Left lung (tissue), 4 donors: ENCODE measurements at regions not wholly inside any gene's neighbourhood (a gene's known extent, or its start where the extent isn't known, plus 50 kb on each side); places are given as distances from the start of the nearest gene placed in this dataset.

ENCODE experiments used
- ATAC-seq: fragments of 200-7000 bp; cut with Tn5 transposase; one replicate; pipeline ENCODE4 v1.9.1; 2020; ENCODE audit warnings: moderate library complexity
- DNase-seq, 4 donors: peaks; one replicate each; pipeline ENCODE4 v3.0.0-alpha.2; 2013 to 2020
- H3K27ac ChIP-seq, 2 donors: fragments of 200-600 bp; sonication (generic) in 1 of 2; one replicate each; pipeline versions ENCODE4 v1.5.0 to v1.8.0; 2020 to 2021
- H3K27me3 ChIP-seq, 2 donors: fragments of 200-600 bp; sonication (generic) in 1 of 2; one replicate each; pipeline versions ENCODE4 v1.5.0 to v1.8.0; 2020 to 2021
- H3K36me3 ChIP-seq, 2 donors: fragments of 200-600 bp; sonication (generic) in 1 of 2; one replicate each; pipeline versions ENCODE4 v1.5.0 to v1.8.0; 2020 to 2021
- H3K4me1 ChIP-seq, 2 donors: fragments of 200-600 bp; one replicate each; pipeline ENCODE4 v1.8.0; 2021
- H3K4me3 ChIP-seq, 2 donors: fragments of 200-600 bp; sonication (generic) in 1 of 2; one replicate each; pipeline versions ENCODE4 v1.5.0 to v1.8.0; 2020 to 2021; ENCODE audit warnings: mild to moderate bottlenecking in 1 of 2
- H3K9me3 ChIP-seq, 2 donors: fragments of 200-600 bp; sonication (generic) in 1 of 2; one replicate each; pipeline versions ENCODE4 v1.5.0 to v1.8.0; 2020 to 2021
- intact Hi-C, 2 donors: fragments of 100-400 bp; cut with DNase I; formaldehyde crosslinking; loops; one replicate each; pipeline versions ENCODE4 v1.11.2 to v1.14.2; 2022
- TF ChIP-seq, protein P1 (sequence below), 2 donors: fragments of 200-600 bp; sonication (generic) in 1 of 2; IDR thresholded peaks; one replicate each; pipeline versions ENCODE4 v1.5.0 to v1.8.0; 2021; ENCODE audit warnings: antibody characterized with exemption in 2 of 2
- donor health status: DM: no; HTN: yes; CAD: no.
- donor health status: DM: no; HTN: no; CAD: no.

DNA sequence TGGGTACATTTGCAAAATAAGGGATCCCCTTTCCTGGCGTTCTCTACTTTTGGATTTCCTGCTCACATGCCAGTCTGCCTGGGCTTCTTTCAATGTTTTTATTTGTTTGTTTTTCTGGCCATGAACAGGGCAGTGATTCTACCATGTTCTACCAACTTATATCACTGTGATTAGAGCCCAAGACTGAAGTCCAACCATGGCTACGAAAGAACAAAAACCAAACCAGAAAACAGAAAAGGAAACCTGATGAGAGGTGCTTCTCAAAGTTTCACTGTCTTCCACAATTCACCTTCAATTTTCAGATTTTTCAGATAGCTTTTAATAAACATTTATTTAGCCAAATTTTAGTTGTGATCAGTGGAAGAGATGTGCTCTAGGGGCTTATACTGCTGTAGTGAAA, 187.6 kb upstream of the TACR3 start:
- no peak overlapping the region for H3K27ac ChIP-seq
- H3K4me3 ChIP-seq: no peak overlapping the region
- DNase-seq (no peak), ATAC-seq (no peak)
- H3K36me3 ChIP-seq: no peaks in the 10 kb centered on the region
- no peaks in the 10 kb centered on the region for H3K9me3 ChIP-seq
- no peaks in the 10 kb centered on the region for H3K27me3 ChIP-seq
- intact Hi-C loops: no loop called here
- no peaks in the 10 kb centered on the region for H3K4me1 ChIP-seq
- TF ChIP-seq, protein P1, sequence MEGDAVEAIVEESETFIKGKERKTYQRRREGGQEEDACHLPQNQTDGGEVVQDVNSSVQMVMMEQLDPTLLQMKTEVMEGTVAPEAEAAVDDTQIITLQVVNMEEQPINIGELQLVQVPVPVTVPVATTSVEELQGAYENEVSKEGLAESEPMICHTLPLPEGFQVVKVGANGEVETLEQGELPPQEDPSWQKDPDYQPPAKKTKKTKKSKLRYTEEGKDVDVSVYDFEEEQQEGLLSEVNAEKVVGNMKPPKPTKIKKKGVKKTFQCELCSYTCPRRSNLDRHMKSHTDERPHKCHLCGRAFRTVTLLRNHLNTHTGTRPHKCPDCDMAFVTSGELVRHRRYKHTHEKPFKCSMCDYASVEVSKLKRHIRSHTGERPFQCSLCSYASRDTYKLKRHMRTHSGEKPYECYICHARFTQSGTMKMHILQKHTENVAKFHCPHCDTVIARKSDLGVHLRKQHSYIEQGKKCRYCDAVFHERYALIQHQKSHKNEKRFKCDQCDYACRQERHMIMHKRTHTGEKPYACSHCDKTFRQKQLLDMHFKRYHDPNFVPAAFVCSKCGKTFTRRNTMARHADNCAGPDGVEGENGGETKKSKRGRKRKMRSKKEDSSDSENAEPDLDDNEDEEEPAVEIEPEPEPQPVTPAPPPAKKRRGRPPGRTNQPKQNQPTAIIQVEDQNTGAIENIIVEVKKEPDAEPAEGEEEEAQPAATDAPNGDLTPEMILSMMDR (IDR thresholded peaks at IDR 0.05): no peak

DNA sequence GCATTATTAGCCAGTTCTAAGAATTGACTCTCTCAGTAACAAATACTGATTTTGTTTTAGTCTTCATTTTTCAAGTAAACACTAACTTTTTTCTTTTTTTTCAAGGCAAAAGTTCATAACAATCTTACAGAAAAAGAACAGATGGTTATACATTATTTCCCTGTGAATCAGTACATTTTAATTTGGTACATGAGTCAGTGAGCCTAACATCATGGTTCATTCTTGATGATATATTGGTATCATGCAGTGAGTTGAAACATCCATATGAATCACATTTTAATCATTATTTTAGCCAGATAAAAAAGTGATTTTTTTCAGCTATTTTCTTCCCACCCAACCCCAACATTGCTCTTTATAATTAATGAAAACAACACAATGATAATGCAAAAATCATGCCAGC, 184.3 kb upstream of the TACR3 start:
- H3K4me3 ChIP-seq: no peak overlapping the region
- no peak overlapping the region for H3K27ac ChIP-seq
- intact Hi-C loops: no loop called here
- no peaks in the 10 kb centered on the region for H3K27me3 ChIP-seq
- DNase-seq: no peak
- no peaks in the 10 kb centered on the region for H3K4me1 ChIP-seq
- no peaks in the 10 kb centered on the region for H3K36me3 ChIP-seq
- ATAC-seq: no peak
- TF ChIP-seq, protein P1 (IDR thresholded peaks at IDR 0.05): no peak
- no peaks in the 10 kb centered on the region for H3K9me3 ChIP-seq

DNA sequence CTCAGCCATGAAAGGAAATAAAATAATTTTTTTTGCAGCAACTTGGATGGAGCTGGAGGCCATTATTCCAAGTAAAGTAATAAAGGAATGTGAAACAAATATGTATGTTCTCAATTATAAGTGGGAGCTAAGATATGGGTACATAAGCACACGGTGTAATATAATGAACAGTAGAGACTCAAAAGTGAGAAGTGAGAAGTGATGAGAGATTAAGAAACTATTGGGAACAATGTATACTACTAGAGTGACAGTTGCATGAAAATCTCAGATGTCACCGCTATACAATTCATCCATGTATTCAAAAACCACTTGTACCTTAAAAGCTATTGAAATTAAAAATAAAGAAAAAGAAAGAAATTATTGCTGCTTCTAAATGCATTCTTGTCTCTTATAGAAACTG, 182.9 kb upstream of the TACR3 start:
- Histone ChIP-seq H3K36me3 (no peaks in the 10 kb centered on the region), H3K27ac (no peak overlapping the region), H3K4me1 (no peaks in the 10 kb centered on the region), H3K27me3 (no peaks in the 10 kb centered on the region), H3K9me3 (peaks cover 0 to under 1% of the 10 kb centered on the region in 2 donors), H3K4me3 (no peak overlapping the region)
- TF ChIP-seq, protein P1 (IDR thresholded peaks at IDR 0.05): no peak
- intact Hi-C loops: no loop called here
- DNase-seq (no peak), ATAC-seq (no peak)

DNA sequence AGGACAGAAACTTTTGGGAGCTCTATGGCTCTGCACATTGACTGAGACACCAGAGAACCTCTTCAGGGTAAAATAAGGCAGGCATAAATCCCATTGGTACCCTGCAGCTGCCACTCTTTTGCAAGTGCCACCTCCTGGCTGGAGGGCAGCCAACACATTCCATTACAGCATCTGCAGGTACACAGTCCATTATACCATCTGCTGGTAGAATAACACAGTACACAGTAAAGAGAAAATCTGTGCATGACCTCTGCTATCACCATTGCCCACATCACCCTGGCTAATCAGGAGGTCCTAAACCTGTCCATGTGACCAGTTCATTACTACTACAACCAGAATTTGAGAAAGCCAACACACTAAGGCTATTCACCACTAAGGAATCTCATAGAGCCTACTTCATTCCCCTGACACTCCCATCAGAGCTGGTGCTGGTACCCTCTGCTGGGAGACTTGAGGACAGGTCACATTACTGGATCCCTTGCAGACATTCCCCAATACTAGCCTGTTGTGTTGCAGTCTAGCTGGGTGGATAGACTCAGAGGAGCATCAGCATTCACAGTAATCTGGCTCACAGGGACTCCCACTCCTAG, 176.2 kb upstream of the TACR3 start:
- DNase-seq: no peak
- no peak for ATAC-seq
- peaks cover 0 to 10% of the 10 kb centered on the region in 2 donors for H3K9me3 ChIP-seq
- no peaks in the 10 kb centered on the region for H3K36me3 ChIP-seq
- H3K4me3 ChIP-seq: no peak overlapping the region
- intact Hi-C loops: no loop called here
- no peaks in the 10 kb centered on the region for H3K4me1 ChIP-seq
- no peak overlapping the region for H3K27ac ChIP-seq
- no peaks in the 10 kb centered on the region for H3K27me3 ChIP-seq
- TF ChIP-seq, protein P1 (IDR thresholded peaks at IDR 0.05): no peak

DNA sequence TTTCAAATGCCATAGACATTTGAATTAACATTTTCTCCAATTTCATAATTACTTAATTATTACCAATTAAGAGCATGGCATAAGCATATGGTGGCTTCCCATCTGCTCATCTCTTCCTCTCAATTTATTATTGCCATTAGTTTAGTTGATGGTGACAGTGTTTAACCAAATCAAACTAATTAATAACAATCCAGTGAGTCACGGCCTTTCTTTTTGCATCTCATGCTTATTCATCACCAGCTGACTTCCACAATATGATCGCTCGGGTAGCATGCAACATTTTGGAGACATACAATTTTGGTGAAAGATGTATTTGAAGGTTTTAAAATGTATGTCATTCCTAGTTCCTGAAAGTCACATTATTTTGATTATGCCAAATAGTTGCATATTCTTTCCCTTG, 172.8 kb upstream of the TACR3 start:
- no peaks in the 10 kb centered on the region for H3K27me3 ChIP-seq
- no peaks in the 10 kb centered on the region for H3K4me1 ChIP-seq
- no peaks in the 10 kb centered on the region for H3K36me3 ChIP-seq
- DNase-seq (no peak), ATAC-seq (no peak)
- H3K4me3 ChIP-seq: no peak overlapping the region
- TF ChIP-seq, protein P1 (IDR thresholded peaks at IDR 0.05): no peak
- peaks cover 0 to 7% of the 10 kb centered on the region in 2 donors for H3K9me3 ChIP-seq
- no peak overlapping the region for H3K27ac ChIP-seq
- intact Hi-C loops: no loop called here
